GM19468 (cell line): ENCODE measurements at regions not wholly inside any gene's neighbourhood (a gene's known extent, or its start where the extent isn't known, plus 50 kb on each side); places are given as distances from the start of the nearest gene placed in this dataset.
A peak's percentile ranks its signal among the peaks of the same experiment; 100 is the strongest.
"Not testable (repeated sequence)": the region's sequence is repeated elsewhere in the genome, so short reads cannot be mapped to it uniquely, and the experiment has no call there.

Source experiments
- ATAC-seq: cut with Tn5 transposase; IDR thresholded peaks from one replicate; pipeline ENCODE4 v1.9.1; 2021; ENCODE audit warnings: mild to moderate bottlenecking, moderate library complexity, moderate number of reproducible peaks; ENCODE audit not compliant: unreplicated experiment; ENCODE audit errors: extremely low read depth

DNA sequence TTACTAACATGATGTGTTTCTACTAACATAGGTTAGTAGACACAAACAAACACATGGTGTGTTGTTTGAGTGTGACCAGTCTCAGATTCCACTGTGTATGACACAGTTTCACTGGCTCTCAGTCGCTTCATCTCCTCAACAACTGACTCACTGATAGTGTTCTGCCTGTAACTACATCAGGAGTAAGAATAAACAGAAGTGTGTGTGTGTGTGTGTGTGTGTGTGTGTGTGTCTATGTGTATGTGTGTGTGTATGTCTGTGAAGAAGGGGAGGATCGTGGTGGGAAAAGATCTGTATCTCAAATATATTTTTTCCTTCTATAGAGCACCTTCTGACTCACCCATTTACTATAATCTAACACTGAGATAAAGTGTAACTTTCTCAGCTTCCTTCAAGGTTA lies 391.0 kb downstream of the PTPRC start:
- no peak for ATAC-seq

DNA sequence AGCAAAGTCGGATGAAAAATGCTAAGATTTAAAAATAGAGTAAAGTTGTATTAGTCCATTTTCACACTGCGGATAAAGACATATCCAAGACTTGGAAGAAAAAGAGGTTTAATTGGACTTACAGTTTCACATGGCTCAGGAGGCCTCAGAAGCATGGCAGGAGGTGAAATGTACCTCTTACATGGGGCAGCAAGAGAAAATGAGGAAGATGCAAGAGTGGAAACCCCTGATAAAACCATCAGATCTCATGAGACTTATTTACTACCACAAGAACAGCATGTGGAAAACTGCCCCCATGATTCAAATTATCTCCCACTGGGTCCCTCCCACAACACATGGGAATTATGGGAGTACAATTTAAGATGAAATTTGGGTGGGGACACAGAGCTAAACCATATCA lies 391.7 kb downstream of the PTPRC start:
- not testable (repeated sequence) for ATAC-seq

DNA sequence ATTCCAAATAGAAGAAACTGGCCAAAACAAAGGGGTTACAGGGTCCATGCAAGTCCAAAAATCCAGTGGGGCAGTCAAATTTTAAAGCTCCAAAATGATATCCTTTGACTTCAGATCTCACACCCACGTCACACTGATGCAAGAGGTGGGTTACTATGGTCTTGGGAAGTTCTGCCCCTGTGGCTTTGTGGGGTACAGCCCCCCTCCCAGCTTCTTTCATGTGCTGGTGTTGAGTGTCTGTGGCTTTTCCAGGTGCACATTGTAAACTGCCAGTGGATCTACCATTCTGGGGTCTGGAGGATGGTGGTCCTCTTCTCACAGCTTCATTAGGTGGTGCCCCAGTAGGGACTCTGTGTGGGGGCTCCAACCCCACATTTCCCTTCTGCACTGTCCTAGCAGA lies 392.3 kb downstream of the PTPRC start:
- ATAC-seq, result not testable (repeated sequence)

DNA sequence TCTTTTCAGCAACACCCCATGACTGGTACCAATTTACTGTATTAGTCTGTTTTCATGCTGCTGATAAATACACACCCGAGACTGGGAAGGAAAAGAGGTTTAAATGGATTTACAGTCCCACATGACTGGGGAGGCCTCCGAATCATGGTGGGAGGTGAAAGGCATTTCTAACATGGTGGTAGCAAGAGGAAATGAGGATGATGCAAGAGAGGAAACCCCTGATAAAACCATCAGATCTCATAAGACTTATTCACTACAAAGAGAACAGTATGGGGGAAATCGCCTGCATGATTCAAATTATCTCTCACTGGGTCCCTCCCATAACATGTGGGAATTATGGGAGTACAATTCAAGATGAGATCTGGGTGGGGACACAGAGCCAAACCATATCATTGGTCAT lies 393.6 kb downstream of the PTPRC start:
- ATAC-seq, result not testable (repeated sequence)

DNA sequence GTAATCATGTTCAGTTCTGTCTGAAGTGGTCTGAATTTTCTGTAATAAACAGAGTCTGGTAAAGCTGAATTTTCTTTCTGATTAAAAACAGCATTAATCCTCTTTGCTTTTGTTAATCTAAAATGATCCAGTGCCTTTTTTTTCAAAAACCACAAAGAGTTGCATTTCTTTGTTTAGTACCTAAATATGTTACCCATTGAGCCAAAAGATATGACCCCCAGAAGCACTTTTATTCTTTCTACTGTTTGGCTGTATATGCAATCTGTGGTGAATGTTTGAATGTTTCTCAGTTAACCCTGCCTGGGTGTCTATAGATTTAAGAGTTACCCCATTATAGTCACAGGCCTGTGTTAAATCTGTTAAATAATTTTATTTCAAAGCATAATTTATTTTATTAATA lies 394.8 kb downstream of the PTPRC start:
- ATAC-seq, result no peak

DNA sequence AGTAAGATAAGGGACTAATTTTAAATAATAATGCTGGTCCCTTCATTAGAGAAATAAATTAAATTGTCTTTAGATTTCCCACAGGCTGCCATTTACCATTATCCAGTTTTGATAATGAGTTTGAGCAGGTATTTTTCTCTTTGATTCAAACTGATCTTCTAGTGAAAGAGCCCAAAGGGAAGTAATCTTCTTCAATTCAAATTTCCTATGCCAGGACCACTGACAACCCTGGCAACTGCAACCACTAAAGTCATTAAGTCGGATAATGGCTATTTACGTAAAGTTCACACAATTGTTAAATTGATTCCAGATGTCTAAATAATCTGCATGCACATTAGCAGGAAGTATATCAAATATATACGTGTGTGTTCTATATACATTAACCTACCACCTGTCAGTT lies 399.3 kb downstream of the PTPRC start:
- ATAC-seq, result no peak

DNA sequence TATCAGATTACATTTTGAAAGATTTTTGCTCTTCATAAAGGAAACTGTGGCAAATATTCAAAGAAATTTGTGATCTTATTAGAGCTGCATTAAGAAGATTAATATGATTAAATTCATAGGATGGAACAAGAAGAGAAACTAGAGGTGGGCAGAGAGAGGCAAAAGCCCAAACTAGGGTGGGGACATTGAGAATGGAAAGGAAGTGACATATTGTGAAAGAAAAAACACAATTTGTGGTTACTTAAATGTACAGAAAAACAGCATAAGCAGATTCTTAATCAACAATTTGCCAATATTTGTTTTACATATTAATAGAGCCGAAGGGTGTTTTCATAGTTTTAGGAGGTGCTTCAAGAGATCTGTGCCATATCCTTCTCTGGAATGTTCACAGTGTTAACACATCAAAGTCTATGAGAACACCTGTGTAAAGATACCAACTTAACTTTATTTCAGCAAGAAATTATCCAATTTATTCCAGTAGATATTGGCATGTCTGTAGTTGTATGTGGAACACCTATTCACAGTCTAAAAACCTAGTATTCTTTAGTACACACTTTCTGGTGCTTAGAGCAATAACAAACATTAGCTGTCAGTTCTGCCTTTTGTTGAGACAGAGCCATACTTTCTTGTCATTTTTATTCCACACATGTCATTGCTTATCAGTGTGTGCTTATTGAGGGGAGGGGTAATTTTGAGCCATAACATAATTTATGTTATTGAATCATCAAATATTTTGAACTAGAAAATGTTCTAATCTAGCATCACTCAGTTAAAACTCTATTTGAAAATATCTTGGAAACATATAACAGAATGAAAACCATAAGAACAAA lies 401.5 kb downstream of the PTPRC start:
- no peak for ATAC-seq

DNA sequence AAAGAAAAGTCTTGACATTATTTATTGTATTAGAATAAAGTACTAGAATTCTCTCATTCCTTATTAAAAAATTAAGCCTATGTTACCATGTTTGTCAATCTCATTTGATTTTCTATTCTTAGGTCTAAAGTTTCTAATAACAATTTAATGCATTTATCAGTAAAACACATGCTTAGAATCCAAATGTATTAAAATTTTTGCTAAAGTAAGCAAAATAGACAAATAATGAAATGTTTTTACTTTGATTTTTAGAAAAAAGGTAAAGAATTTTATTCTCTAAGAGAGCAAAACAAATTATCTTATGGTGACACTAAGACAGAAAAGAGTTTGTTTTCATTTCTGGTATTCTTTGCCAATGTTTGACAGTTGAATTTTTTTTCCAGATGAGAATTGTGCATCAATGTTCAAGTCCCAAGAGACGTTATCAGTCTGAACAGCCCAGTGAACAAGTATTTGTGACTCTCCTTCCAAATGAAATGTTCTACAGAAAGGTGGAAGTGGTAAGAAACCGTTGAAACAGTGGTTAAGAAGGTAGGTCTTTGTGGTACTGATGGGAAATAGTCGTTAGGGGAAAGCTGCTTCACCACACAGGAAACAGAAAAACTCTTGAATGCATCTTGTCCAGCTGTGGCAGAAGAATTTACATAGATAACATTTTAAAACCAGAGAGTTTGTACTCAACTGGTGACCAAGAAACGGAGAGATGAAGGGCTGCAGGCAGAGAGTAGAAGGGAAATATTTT lies 402.5 kb downstream of the PTPRC start:
- peak; percentile 95 for ATAC-seq

DNA sequence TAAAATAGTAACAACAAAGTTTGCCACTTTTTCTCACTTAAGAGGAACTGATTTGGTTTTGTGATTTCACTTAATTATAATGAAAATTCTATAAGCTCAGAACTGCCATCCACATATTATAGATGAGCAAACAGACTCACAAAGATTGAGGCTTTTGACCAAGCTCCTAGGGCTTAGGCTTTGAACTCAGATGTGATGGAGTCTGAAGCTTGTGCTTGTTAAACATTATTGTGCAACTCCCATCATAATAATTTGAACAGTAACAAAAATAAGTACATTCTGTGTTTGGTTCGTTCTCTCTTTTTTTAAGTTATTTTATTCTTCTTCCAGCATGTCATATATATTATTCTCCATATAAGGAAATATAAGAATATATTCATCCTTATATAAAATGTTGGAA lies 403.4 kb downstream of the PTPRC start:
- no peak for ATAC-seq

DNA sequence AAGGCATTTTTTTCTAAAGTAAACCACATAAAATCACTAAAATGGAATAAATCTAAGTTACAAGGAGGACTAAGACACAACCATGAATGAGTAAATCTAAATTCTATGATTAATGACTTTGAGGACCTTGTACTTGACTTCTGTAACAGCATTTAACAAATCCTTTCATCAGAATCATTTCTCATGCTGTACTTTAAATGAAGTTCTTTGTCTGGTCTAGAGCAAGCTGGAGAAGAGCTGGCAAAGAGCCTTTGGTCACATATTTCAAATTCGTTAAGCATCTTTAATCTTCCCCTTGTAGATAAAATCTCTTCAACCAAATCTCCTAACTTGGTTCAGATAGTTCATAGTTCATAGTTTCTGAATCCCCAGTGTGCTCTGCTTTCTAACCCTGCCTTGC lies 405.4 kb downstream of the PTPRC start:
- ATAC-seq, result no peak

DNA sequence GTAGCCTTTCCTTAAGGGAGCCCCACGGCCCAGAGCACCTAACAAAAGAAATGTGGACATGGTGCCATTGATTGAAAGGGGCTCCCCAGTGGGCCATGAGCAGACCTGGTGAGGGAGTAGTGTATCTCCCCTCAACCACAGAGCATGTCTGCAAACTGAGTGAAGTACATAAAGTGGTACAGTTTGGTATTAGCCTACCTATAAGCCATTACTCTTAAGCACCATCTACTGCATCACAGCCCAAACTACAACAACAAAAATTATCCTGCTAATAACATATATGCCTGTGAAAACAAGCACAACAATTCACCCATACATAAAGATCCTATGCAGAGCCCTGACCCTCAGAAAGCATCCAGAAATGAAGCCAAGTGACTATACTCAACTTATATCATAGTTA lies 407.8 kb downstream of the PTPRC start:
- no peak for ATAC-seq

DNA sequence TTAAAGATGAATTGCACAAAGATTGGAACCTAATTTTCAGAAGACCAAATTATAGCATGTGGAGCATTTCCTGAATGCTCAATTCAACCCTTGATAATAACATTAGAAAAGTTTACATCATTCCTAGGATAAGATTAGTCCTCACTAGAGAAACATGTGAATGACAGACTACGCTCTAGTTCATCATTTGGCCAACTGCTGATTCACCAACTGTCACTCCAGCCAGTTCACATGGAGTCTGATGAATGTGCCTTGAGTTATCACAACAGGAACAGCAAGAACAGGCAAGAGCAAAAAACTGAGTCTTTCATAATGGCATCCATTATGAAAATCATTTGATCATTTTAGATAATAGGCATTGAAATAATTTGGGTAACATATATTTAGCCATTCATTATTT lies 415.9 kb downstream of the PTPRC start:
- ATAC-seq, result no peak

DNA sequence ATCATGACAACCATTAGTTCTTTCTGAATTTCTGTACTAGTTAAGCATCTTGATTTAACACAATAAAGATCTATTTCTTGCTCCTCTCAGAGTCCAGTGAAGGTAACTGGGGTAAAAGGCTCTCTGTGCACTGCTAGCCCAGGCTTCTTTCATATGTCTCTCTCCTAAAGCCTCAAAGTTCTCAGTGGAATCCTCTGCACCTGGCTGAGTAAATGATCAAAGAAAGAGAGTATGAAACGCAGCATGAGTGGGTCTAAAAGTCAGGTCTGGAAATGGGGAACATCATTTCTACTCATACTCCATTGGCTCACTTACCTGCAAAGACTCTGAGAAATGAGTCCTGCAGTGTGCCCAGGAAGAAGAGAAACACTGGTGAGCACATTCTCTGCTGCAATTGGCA lies 418.5 kb downstream of the PTPRC start:
- ATAC-seq, result no peak

DNA sequence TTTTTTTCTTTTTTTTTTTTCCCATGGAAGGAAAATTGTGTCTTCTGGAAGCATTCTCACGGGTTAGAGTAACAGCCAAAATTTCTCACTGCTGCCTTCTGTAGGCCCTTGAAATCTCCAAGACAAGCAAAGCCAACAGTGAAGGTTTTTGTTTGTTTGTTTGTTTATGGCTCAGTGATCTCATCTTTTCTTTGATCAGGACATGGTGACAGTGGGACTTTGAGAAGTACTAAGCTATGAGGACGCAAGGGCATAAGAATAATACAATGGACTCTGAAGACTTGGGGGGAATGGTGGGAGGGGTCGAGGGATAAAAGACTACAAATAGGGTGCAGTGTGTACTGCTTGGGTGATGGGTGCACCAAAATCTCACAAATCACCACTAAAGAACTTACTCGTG lies 419.4 kb downstream of the PTPRC start:
- no peak for ATAC-seq

DNA sequence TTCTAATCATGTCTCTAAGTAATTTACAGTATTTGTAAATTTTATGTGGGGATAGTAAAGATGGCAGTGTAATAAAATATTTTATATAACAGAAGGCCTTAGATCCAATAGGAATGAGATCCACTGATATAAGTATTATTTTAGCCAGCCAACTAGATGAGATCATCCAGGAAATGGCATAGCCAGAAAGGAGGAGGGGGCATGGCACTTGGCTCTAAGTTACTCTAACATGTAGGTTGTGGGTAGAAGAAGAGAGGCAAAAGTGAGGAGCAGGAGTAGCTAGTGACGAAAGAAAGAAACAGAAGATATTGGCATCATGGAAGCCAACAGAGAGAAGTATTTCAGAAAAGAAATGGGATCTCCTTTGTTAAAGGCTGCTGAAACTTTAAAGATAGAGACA lies 426.1 kb downstream of the PTPRC start:
- no peak for ATAC-seq

DNA sequence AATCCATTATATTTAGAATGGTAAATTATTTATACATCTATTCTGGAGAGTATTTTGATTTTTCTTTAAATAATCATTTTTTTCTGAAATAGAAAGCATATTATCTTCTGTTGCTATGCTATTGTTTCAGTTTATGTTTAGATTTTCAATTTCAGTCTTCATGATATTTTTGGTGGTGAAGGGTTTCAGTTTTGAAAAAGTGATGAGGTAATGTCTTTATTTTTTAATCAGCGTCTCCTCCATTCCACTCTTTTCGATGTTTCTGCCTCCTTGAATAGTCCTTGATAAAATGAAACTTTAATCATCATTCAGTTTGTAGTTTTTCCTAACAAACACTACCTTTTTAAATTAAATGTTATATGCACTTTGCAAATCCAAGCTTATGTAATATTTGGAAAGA lies 428.6 kb downstream of the PTPRC start:
- peak; percentile 86 for ATAC-seq

DNA sequence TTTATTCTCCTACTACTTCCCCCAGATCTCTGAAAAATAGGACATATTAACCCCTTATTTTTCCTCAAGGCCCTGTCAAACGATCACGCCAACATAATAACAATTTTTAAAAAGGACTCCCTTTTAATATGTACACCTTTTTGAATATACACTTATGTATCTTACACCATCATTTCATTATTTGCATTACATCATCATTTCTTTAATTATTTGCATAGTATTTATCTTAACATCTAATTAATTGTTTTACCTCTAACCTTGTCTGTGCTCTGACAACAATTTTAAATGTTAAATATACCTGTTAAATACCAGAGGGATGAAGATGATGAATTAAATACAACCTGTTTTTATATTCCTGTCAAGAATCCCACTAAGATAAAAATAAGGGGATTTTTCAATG lies 432.2 kb downstream of the PTPRC start:
- ATAC-seq, result no peak

DNA sequence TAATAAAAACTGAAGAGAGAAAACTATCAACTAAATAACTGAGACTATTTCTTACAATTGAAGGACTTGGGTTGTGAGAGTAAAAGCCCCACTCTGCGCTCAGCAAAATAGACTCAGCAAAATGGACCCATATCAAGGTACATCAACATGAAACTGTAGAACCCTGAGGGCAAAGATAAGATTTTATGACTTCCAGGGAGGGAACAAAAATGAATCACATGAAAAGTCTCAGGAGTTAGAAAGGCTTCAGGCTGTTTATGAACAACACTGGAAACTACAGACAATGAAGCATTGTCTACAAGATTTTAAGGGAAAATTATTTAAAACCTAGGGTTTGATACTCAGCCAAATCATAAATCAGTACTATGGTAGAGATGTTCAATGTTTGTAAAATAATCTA lies 434.3 kb downstream of the PTPRC start:
- no peak for ATAC-seq

DNA sequence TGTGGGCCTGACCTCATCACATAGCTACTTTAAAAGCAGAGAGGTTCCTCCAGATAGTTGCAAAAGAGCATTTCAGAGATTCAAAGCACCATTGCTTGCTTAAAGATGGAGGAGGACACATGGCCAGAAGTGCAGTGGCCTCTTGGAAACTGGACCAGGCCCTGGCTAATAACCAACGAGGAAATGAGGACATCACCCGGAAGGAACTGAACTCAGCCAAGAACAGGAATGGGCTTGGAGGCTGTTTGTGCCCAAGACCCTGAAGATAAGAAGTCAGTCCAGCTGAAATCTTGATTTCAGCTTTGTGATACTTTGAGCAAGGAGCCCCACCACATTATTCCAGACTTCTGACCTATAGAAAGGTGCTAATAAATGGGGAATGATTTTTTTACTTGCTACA lies 437.0 kb downstream of the PTPRC start:
- no peak for ATAC-seq

DNA sequence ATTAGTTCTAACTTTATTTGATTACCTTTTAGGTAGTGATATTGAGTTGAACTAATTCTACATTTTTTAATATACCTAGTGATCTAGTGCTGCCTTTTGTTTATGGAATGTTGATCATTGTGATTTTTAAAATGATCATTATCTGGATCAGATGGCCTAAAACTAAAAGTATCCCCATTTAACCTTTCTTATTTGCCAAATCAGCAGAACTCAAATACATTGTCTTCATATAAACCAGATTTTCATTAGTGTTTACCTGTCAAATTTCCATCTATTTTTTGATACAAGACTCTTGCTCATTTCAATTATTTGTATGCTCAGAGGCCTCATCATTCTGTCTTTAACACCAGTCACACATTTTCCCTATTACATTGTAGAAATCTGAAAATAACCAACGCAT lies 441.2 kb downstream of the PTPRC start:
- ATAC-seq, result no peak

DNA sequence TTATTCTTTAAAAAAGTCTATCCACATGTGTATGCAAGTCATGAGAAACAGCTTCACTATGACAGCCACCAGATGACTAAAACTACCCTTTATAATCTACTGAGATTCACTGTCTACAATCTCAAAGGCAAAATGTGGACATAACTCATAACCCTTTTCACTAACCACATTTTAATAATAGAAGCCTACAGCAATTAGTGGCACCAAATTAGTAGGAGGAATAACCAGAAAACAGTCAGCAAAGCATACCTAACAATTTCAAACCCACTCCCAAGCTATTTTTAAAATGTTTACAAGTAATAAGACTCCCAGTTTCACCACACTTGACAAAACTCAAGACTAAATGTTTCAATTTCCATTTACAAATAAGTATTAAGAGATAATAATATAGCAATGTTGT lies 442.9 kb downstream of the PTPRC start:
- ATAC-seq, result peak; percentile 44
